WI38 (cell line): ENCODE measurements at regions not wholly inside any gene's neighbourhood (a gene's known extent, or its start where the extent isn't known, plus 50 kb on each side); places are given as distances from the start of the nearest gene placed in this dataset.

ENCODE experiments used
- H3K4me3 ChIP-seq: 2 replicates; pipeline ENCODE4 v1.5.1; 2011; ENCODE audit warnings: low read depth, mild to moderate bottlenecking, control low read depth, low read length
- TF ChIP-seq, protein P1 (sequence below): IDR thresholded peaks from 2 replicates; pipeline ENCODE4 v1.5.1; 2012; ENCODE audit warnings: low read depth, mild to moderate bottlenecking, control low read depth, low read length

DNA sequence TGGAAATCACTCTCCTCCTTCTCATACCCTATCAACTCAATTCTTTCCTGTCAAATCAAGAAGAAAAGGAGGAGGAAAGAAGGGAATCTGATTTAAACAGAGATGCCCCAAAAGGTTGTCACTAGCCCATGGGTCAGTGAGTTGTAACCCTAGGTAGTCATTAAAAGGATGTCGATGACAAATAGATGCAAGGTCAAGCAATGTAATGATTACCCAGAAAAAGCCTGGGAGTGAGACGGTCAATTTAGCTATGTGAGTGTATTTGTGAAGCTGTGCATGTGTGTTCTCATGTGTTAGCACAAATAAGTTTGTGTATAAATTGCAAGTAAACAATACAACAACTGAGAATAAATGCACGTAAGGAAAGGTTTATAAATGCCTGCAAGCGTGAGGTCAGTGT, 190.5 kb upstream of the PMFBP1 start:
- TF ChIP-seq, protein P1, sequence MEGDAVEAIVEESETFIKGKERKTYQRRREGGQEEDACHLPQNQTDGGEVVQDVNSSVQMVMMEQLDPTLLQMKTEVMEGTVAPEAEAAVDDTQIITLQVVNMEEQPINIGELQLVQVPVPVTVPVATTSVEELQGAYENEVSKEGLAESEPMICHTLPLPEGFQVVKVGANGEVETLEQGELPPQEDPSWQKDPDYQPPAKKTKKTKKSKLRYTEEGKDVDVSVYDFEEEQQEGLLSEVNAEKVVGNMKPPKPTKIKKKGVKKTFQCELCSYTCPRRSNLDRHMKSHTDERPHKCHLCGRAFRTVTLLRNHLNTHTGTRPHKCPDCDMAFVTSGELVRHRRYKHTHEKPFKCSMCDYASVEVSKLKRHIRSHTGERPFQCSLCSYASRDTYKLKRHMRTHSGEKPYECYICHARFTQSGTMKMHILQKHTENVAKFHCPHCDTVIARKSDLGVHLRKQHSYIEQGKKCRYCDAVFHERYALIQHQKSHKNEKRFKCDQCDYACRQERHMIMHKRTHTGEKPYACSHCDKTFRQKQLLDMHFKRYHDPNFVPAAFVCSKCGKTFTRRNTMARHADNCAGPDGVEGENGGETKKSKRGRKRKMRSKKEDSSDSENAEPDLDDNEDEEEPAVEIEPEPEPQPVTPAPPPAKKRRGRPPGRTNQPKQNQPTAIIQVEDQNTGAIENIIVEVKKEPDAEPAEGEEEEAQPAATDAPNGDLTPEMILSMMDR = no peak
- no peak overlapping the region for H3K4me3 ChIP-seq

DNA sequence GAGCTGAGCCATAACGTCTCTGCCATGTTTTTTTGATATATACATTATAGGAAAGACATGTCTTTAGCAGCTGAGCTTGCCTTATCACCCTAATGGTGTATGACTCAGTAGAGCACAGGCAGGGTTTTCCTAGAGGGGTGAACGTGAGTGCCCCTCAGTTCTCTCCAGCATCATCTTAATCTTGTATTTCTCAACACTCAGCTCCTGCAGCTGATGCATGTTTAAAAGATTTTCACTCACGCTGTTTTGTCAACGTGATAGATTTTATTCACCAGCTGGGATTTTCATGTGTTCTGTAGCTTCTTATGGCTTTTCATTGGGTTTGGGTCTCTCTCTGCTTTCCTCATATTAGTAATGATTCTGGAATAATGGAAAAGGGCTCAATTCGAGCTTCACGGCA, 186.0 kb upstream of the PMFBP1 start:
- no peak overlapping the region for H3K4me3 ChIP-seq
- TF ChIP-seq, protein P1 = no peak

DNA sequence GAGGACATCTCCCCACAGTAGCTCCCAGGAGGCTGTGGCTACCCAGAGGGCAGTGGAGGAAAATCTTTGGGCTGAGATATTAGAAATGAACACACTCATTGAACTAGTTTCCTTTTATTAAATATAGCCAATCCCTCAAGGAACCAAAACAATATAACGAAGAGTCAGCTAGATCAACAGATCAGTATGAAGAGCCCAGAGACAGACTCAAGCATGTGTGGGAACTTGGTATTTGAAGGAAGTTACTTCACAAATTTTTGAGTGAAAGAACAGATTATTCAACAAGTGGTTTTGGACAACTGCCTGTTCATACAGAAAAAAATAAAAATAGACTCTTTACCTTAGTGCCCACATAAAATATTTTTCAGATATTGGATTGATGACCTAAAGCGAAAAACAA, 183.6 kb upstream of the PMFBP1 start:
- TF ChIP-seq, protein P1 = no peak
- H3K4me3 ChIP-seq = no peak overlapping the region

DNA sequence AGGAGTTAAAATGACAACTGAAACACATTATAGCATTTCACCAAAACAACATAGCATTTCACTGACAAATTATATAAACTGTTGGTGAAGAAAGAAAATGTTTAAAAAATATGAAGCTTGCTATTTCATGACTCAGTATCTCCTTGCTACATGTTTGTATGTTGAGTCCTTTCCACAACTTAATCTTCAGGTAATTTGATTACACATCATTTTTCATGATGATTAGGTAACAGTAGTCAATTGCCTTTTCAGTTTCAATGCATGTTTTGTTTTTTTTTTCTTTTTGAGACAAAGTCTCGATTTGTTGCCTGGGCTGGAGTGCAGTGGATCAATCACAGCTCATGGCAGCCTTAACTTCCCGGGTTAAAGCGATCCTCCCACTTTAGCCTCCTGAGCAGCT, 177.8 kb upstream of the PMFBP1 start:
- H3K4me3 ChIP-seq = no peak overlapping the region
- TF ChIP-seq, protein P1 = no peak

DNA sequence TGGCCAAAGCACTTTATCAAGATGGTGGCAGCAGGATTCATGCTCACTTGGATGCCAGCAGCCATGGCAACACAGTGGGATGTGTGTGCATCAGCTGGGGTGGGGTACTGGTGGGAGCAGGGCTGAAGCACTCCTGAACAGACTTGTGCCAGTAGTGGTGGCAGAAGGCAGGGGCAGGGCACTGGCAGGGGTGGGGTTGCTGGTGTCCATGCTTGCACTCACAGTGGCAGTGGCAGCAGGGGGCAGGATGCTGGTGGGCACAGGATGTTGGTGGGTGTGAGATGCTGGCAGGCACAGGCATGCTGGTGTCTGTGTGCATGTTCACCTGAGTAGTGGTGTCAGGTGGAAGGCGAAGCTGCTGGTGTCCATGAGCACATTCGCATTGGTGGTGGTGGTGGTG, 161.0 kb upstream of the PMFBP1 start:
- H3K4me3 ChIP-seq = no peak overlapping the region
- TF ChIP-seq, protein P1 = no peak

DNA sequence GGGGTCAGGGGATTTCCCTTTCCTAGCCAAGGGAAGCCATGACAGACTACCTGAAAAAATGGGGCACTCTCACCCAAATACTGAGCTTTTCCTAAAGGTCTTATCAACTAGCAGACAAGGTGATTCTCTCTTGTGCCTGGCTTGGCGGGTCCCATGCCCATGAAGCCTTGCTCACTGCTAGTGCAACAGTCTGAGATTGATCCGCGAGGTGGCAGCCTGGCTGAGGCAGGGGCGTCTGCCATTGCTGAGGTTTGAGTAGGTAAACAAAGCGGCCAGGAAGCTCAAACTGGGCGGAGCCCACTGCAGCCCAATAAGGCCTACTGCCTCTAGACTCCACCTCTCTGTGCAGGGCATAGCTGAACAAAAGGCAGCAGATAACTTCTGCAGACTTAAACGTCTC, 152.6 kb upstream of the PMFBP1 start:
- TF ChIP-seq, protein P1 = no peak
- H3K4me3 ChIP-seq = no peak overlapping the region

DNA sequence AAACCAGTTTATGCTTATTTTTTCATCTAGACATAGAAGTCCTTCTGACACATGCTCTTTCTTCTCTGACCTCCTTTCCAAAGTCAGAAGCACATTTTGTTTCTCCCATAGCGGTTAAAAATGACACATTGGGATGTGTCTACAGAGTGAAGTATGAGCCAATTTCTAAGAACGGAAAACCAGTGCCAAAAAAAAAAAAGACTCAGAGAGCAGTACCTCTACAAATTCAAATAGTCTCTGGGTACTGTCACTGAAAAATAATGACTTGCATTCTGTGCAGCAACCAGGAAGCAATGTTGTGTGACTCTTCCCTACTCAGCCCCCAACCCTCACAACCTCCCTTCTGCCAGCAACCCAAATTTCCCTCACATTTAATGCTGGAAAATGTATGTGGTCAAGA, 145.5 kb upstream of the PMFBP1 start:
- no peak overlapping the region for H3K4me3 ChIP-seq
- TF ChIP-seq, protein P1 = no peak
